ENCODE measurements at regions not wholly inside any gene's neighbourhood (a gene's known extent, or its start where the extent isn't known, plus 50 kb on each side); places are given as distances from the start of the nearest gene placed in this dataset.

DNA sequence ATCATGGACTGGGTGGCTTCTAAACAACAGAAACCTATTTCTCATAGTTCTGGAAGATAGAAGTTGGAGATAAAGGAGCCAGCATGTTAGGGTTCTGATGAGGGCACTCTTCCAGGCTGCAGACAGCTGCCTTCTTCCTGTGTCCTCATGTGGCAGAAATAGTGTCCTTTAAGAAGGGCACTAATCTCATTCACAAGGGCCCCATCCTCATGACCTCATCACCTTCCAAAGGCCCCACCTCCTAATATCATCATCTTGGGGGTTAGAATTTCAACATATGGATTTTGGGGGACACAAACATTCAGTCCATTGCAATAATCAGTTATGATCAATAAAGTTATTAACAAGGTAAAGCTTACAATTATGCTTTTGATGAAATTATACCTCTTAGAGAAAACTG is 130.8 kb upstream of the SLC22A23 start:
- Histone ChIP-seq H3K4me1 (ENCODE audit: control insufficient read depth in 1 of 2, insufficient read depth in 1 of 2, low read depth in 1 of 2, low read length in 1 of 2) (peaks cover 5 to 8% of the 10 kb centered on the region in 2 experiments), H3K27ac (no peak overlapping the region), H3K27me3 (peaks cover 13% of the 10 kb centered on the region), H3K9me3 (no peaks in the 10 kb centered on the region), H3K36me3 (no peaks in the 10 kb centered on the region), H3K4me3 (ENCODE audit: low read depth in 1 of 2, low read length in 1 of 2) (no peak overlapping the region)
- TF ChIP-seq, protein P1, sequence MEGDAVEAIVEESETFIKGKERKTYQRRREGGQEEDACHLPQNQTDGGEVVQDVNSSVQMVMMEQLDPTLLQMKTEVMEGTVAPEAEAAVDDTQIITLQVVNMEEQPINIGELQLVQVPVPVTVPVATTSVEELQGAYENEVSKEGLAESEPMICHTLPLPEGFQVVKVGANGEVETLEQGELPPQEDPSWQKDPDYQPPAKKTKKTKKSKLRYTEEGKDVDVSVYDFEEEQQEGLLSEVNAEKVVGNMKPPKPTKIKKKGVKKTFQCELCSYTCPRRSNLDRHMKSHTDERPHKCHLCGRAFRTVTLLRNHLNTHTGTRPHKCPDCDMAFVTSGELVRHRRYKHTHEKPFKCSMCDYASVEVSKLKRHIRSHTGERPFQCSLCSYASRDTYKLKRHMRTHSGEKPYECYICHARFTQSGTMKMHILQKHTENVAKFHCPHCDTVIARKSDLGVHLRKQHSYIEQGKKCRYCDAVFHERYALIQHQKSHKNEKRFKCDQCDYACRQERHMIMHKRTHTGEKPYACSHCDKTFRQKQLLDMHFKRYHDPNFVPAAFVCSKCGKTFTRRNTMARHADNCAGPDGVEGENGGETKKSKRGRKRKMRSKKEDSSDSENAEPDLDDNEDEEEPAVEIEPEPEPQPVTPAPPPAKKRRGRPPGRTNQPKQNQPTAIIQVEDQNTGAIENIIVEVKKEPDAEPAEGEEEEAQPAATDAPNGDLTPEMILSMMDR (IDR thresholded peaks at IDR 0.05): no peak

DNA sequence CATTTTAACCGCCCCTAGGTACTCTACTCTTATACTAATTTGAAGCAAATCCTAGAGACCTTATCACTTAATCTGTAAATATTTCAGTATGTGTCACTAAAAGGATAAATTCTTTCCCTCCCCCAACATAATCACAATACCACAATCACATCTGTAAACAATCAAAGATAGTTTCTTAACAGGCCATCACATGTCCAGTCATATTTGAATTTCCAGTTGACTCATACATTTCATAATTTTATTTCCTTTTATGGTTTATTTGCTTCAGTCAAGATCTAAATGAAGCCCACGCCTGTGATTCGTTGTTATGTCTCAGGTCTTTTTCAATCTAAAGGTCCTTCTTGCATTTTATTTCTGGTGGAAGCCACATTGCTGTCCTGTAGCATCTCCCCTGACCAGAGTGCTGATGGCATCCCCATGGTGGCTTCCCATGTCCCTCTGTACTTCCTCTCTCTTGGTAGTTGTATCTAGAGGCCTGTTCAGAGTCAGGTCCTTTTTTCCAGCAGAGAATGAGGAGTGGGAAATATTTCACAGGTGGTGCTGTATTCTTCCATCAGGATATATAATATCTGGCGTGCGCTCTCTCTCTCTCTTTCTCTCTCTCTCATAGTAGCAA is 128.6 kb upstream of the SLC22A23 start:
- H3K27ac ChIP-seq: no peak overlapping the region
- no peaks in the 10 kb centered on the region for H3K36me3 ChIP-seq
- no peak overlapping the region for H3K4me3 ChIP-seq (ENCODE audit: low read depth in 1 of 2, low read length in 1 of 2)
- H3K4me1 ChIP-seq (ENCODE audit: control insufficient read depth in 1 of 2, insufficient read depth in 1 of 2, low read depth in 1 of 2, low read length in 1 of 2): no peaks in the 10 kb centered on the region
- peaks cover 11% of the 10 kb centered on the region for H3K27me3 ChIP-seq
- TF ChIP-seq, protein P1 (IDR thresholded peaks at IDR 0.05): no peak
- no peaks in the 10 kb centered on the region for H3K9me3 ChIP-seq

DNA sequence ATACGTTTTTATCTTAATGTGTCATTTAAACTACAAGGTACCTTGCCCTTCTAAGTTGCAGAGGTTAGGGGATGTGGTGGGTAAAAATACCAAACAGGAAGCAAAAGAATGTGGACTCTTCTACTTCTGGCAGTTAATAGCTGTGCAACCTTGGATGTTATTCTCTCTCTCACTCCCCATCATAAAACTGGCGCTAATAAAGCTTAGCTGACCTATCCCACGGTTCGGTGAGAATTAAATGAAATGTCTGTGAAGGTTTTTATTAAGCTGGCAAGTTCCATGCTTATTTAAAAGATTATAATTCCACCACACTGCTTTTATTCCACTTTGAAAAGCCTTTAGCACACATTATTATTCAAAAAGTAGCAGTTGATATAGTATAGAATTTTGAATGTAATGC is 127.8 kb upstream of the SLC22A23 start:
- H3K27me3 ChIP-seq: peaks cover 11% of the 10 kb centered on the region
- TF ChIP-seq, protein P1 (IDR thresholded peaks at IDR 0.05): no peak
- H3K9me3 ChIP-seq: no peaks in the 10 kb centered on the region
- no peak overlapping the region for H3K4me3 ChIP-seq (ENCODE audit: low read depth in 1 of 2, low read length in 1 of 2)
- no peak overlapping the region for H3K27ac ChIP-seq
- H3K36me3 ChIP-seq: no peaks in the 10 kb centered on the region
- H3K4me1 ChIP-seq (ENCODE audit: control insufficient read depth in 1 of 2, insufficient read depth in 1 of 2, low read depth in 1 of 2, low read length in 1 of 2): no peaks in the 10 kb centered on the region

DNA sequence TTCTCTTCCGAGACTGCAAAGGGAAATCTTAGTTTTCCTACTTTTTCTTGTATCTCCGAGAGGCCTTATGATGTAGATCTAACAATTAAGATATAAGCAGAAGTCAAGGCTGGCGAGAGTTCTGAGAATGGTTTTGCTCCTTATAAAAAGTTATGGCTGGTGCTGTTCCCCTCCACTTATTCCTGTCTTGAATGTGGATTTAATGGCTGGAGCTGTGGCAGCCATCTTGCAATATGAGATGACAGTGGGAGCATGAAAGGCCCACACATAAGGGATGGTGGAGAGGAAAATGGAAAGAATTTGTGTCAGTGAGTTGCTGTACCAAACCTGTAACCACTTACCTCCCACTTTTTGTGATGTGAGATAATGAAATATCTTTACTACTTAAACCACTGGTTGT is 124.6 kb upstream of the SLC22A23 start:
- Histone ChIP-seq H3K36me3 (no peaks in the 10 kb centered on the region), H3K9me3 (no peaks in the 10 kb centered on the region), H3K4me1 (ENCODE audit: control insufficient read depth in 1 of 2, insufficient read depth in 1 of 2, low read depth in 1 of 2, low read length in 1 of 2) (no peaks in the 10 kb centered on the region), H3K4me3 (ENCODE audit: low read depth in 1 of 2, low read length in 1 of 2) (no peak overlapping the region), H3K27me3 (peaks cover 11% of the 10 kb centered on the region), H3K27ac (no peak overlapping the region)
- TF ChIP-seq, protein P1 (IDR thresholded peaks at IDR 0.05): no peak

DNA sequence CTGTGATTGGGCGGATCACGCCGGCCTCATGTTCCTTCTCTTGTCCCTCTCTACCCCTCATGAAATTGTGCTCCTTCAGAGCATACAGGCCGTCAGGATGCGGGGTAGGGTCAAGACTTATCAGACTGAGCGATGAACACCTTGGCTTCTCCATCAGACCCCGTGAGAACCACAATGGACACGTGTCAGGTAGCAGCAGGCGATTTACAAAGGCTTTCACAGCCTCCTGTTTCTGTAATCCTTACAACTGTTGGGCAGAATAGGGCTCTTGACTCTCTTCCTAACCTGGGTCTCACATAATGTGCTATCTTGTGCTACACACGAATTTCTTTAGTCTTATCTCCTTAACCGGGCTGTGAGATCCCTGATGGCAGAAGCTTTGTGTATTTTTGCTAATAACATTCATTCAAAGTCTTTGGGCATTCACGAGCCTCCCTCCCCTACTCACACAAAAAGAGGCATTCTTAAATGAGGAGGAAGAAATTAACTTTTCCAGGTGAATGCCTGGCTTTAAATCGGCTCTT is 122.9 kb upstream of the SLC22A23 start:
- Histone ChIP-seq H3K36me3 (no peaks in the 10 kb centered on the region), H3K27me3 (peaks cover 16% of the 10 kb centered on the region), H3K4me3 (ENCODE audit: low read depth in 1 of 2, low read length in 1 of 2) (no peak overlapping the region), H3K9me3 (no peaks in the 10 kb centered on the region), H3K4me1 (ENCODE audit: control insufficient read depth in 1 of 2, insufficient read depth in 1 of 2, low read depth in 1 of 2, low read length in 1 of 2) (no peaks in the 10 kb centered on the region), H3K27ac (no peak overlapping the region)
- TF ChIP-seq, protein P1 (IDR thresholded peaks at IDR 0.05): no peak

Measured in neutrophil (primary cell).